GM19043 (cell line): ENCODE measurements at regions not wholly inside any gene's neighbourhood (a gene's known extent, or its start where the extent isn't known, plus 50 kb on each side); places are given as distances from the start of the nearest gene placed in this dataset.
"Not testable (repeated sequence)": the region's sequence is repeated elsewhere in the genome, so short reads cannot be mapped to it uniquely, and the experiment has no call there.

Source experiments
- ATAC-seq: cut with Tn5 transposase; IDR thresholded peaks from one replicate; pipeline ENCODE4 v1.9.1; 2021; ENCODE audit warnings: low read depth; ENCODE audit not compliant: unreplicated experiment

DNA sequence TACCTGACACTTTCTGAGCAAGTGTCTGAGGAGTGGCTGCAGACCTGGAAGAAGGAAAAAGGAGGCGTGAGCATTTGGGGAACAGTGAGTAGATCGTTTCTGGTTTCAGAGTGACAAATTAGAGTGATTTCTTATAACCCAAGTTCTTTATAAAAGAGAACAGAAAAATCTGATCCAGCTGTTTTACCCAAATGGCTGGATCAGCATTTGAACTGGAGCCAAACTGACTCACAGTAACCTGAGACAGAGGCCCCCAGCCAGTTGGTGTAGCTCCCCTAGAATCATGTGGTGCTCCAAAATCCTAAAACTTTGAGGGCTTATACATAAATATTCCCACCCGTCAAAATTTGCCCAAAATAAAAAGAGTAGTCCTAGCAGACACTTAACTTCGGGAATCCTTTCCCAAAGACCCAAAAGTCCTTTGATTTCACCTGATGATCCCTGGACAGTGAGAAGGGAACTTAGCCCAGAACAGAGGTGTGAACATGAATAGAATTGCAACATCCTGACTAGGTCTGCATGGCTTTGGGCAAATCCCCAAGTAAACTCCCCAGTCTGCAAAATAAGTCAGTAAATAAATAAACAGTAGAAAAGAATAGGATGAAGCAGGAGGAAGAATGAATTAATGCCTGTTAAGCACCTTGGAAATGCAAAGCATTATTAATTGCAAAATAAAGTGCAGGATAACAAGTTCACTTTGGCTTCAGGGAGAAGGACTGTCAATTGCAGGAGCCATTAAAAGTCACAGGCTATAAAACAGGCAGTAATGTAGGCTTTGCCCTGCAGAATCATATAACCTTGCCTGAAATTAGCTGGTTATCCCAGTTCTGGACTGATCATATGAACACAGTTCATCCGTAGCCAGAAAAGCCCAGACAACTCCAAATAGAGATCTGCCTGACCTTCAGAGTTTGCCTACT lies 262.0 kb upstream of the JARID2 start:
- ATAC-seq: no peak

GRCh38 chr6:14984519-14984853 lies 261.4 kb upstream of the JARID2 start:
- no peak for ATAC-seq

GRCh38 chr6:14985366-14985765 lies 260.5 kb upstream of the JARID2 start:
- ATAC-seq: no peak

DNA sequence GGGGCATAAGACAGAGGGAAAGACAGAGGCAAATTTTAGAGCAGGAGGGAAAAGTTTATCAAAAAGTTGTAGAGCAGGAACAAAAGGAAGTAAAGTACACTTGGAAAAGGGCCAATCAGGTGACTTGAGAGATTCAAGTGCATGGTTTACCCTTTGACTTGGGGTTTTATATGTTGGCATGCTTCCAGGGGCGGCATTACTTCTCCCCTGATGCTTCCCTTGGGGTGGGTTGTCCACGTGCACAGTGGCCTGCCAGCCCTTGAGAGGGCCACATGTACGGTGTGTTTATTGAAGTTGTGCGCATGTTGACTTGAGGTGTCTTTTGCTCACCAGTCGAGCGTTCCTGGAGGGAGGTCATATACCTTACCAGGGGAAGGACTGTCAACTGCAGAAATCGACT lies 259.5 kb upstream of the JARID2 start:
- ATAC-seq: no peak

- no peak for ATAC-seq
Observed at GRCh38 chr6:14987490-14987889, 258.4 kb upstream of the JARID2 start.

GRCh38 chr6:14992382-14992781 lies 253.5 kb upstream of the JARID2 start:
- no peak for ATAC-seq

DNA sequence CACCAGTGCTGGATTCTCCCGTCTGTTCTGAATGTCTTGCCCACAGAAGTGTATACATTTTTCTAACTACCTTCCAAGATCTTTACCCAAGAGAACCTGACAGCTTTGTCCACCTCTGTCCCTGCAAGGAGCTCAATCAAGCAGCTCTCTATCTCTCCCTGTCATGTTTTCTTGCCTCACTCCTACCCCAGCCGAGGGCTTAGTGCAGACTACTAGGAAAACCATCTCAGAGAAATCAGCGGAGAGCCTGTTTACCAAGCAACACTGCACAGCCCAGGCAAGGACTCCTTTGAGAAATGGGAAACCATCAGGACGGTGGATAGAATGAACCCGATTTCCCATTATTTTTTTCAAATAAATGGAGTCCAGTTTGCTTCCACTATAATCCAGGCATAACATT lies 250.7 kb upstream of the JARID2 start:
- ATAC-seq: no peak

DNA sequence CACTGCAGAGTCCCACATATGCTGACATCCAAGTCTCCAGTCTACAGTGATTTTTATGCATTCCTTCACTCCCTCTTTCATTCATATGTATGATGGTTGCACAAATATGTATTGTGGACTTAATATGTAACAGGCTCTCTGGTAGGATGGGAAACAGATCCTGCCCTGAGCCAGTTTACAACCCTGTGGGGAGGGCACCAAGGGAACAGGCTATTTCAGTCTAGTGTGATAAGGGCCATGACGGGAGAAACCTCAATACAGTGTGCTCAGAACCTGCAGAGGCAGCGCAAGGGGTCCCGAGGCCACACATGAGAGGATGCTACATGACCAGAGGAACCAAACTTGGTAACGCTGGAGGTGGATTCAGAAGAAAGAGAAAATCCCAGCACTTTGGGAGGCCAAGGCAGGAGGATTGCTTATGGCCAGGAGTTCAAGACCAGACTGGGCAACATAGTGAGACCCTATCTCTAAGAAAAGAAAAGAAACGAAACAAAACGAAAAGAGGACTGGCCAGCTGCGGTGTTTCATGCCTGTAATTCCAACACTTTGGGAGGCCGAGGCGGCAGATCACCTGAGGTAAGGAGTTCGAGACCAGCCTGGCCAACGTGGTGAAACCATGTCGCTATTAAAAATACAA lies 249.8 kb upstream of the JARID2 start:
- ATAC-seq: no peak

GRCh38 chr6:14996892-14997291 lies 249.0 kb upstream of the JARID2 start:
- no peak for ATAC-seq

GRCh38 chr6:14997507-14997906 lies 248.4 kb upstream of the JARID2 start:
- ATAC-seq: no peak

GRCh38 chr6:14999106-14999505 lies 246.8 kb upstream of the JARID2 start:
- ATAC-seq: no peak

DNA sequence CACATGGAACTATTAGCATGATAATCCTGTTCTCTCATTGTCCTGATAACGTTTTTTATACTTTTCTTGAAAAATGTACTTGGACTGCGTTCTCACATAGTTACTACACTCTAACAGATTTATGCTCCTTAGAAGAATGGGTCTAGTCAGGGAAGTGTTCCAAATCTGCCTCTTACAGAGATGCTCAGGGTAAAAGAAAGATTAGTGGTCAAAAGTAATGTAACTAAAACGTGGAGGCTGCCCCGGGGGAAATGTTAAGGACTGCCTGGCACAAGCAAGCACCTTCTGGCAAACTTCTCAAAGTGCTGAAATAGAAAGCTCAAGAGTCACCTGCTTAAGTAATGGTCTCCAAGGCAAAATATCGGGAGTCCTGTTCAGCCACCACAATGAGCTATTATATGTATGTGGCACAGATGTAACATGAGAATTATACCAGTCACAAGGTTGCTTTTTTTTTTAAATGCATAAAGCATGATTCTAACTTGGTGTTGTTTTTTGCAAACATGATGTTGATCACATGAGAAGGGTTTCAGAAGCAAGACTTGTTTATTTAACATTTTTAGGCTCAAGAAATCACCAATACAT lies 244.5 kb upstream of the JARID2 start:
- ATAC-seq: no peak

- ATAC-seq: no peak
Observed at GRCh38 chr6:15008269-15008668, 237.6 kb upstream of the JARID2 start.

DNA sequence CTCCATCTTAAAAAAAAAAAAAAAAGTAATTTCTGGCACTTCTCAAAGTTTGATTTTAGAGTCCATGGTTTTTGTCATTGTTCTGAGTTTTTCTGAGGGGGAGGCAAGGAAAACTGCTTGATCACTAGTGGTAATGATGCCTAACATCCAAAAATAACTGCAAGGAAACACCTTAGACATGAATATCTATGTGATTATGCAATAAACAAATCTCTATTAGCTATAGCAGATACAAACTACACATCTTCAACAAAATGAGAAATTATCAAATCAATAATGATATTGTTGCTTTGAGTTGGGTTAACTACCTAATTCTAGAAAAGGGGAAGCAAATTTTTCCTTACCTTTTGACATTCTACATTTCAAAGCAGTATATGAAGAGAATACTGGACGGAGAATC lies 230.9 kb upstream of the JARID2 start:
- no peak for ATAC-seq

DNA sequence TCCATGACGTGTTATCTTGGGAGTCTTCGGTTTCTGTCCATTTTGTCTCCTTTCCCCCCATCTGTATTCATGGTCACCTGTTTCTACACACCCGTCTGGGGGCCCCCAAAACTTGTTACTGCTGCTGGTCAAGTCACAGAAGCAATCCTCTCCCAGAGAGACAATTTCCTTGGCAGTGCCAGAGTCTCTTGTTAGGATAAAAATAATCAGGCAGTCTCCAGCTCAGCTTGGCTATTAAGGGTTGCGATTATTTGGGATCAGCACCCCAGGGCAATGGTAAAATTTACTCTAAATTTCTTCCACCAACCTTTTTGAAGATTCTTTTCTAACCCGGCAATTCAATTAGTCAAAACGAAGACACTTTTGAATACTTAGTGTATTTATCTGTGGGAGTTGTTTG lies 229.1 kb upstream of the JARID2 start:
- ATAC-seq: no peak

GRCh38 chr6:15017261-15017660 lies 228.6 kb upstream of the JARID2 start:
- ATAC-seq: no peak

GRCh38 chr6:15017803-15018202 lies 228.1 kb upstream of the JARID2 start:
- no peak for ATAC-seq

DNA sequence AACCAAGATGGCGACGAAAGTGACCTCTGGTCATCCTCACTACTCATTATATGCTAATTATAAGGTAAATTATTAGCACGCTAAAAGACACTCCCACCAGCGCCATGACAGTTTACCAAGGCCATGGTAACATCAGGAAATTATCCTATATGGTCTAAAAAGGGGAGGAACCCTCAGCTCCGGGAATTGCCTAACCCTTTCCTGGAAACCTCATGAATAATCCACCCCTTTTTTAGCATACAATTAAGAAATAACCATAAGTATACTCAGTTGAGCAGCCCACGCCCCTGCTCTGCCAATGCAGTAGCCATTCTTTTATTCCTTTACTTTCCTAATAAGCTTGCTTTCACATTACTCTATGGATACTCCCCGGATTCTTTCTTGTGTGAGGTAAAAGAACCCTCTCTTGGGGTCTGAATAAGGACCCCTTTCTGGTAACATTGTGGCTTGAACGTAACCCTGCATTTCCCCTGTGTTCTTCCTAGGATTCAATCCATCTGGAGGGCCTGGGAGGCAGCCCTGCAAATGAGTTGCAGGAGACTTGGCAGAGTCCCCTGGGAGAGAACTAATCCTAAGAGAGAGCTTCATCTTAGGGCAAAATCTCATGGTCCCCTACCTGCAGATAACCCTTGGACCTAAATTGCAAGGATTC lies 225.6 kb upstream of the JARID2 start:
- ATAC-seq: no peak

GRCh38 chr6:15021074-15021473 lies 224.8 kb upstream of the JARID2 start:
- no peak for ATAC-seq

DNA sequence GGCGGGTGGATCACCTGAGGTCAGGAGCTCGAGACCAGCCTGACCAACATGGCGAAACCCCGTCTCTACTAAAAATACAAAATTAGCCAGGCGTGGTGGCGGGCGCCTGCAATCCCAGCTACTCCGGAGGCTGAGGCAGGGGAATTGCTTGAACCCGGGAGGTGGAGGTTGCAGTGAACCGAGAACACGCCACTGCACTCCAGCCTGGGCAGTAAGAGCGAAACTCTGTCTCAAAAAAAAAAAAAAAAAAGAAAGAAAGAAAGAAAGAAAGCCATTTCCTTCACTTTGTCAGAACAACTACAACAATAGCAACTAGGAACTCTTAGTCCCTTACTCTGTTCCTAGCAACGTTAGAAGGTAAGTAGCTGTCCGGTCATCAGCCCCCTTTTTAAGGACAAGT lies 222.9 kb upstream of the JARID2 start:
- ATAC-seq: not testable (repeated sequence)

DNA sequence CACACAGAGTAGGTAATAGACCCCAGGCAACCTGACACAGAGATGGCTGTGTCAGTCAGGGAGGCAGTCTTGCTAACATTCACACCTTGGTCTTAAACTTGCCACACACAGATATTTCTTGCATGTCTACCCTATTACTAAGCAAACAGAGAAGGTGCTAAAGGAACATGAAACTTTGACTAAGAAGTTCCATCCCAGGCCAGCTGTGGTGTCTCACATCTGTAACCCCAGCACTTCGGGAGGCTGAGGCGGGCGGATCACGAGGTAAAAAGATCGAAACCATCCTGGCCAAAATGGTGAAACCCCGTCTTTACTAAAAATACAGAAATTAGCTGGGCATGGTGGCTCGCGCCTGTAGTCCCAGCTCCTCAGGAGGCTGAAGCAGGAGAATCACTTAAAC lies 222.4 kb upstream of the JARID2 start:
- peak; percentile 97 for ATAC-seq
